HEK293 (cell line): ENCODE measurements at regions not wholly inside any gene's neighbourhood (a gene's known extent, or its start where the extent isn't known, plus 50 kb on each side); places are given as distances from the start of the nearest gene placed in this dataset.

Source experiments
- CTCF ChIP-seq: fragments of 450-650 bp; formaldehyde crosslinking; IDR thresholded peaks from 2 replicates; pipeline ENCODE4 v1.5.1; 2016; ENCODE audit warnings: missing biosample characterization, missing genetic modification characterization
- MEIS1 ChIP-seq: sonication (generic); formaldehyde crosslinking; IDR thresholded peaks from 2 replicates; pipeline ENCODE4 v1.8.1; 2022; ENCODE audit warnings: missing genetic modification reagents, mild to moderate bottlenecking, borderline replicate concordance
- SP7 ChIP-seq: fragments of 450-650 bp; formaldehyde crosslinking; IDR thresholded peaks from 2 replicates; pipeline ENCODE4 v1.5.1; 2016; ENCODE audit warnings: missing biosample characterization, missing genetic modification characterization
- TCF7L2 ChIP-seq: IDR thresholded peaks from 2 replicates; pipeline ENCODE4 v1.6.1; 2011; ENCODE audit warnings: low read depth, mild to moderate bottlenecking, inconsistent platforms, low read length, moderate library complexity, borderline replicate concordance
- YY2 ChIP-seq: fragments of 450-650 bp; formaldehyde crosslinking; IDR thresholded peaks from 2 replicates; pipeline ENCODE4 v1.5.1; 2016; ENCODE audit warnings: missing biosample characterization, missing genetic modification characterization
- ZNF37A ChIP-seq: fragments of 450-650 bp; IDR thresholded peaks from 2 replicates; pipeline ENCODE4 v1.5.1; 2018; ENCODE audit warnings: missing biosample characterization, missing genetic modification characterization
- ZNF530 ChIP-seq: fragments of 450-650 bp; formaldehyde crosslinking; IDR thresholded peaks from 2 replicates; pipeline ENCODE4 v1.5.1; 2016; ENCODE audit warnings: low read depth, missing biosample characterization, missing genetic modification characterization
- ZNF639 ChIP-seq: fragments of 450-650 bp; formaldehyde crosslinking; IDR thresholded peaks from 2 replicates; pipeline ENCODE4 v1.5.1; 2016; ENCODE audit warnings: missing biosample characterization, missing genetic modification characterization
- ZXDB ChIP-seq: fragments of 450-650 bp; formaldehyde crosslinking; IDR thresholded peaks from 2 replicates; pipeline ENCODE4 v1.5.1; 2016; ENCODE audit warnings: missing biosample characterization, missing genetic modification characterization

GRCh38 chr5:115465431-115465830, 79.1 kb downstream of the FEM1C start:
- TF ChIP-seq ZNF639 (tag by site-specific recombination) (no peak), CTCF (tag by site-specific recombination) (no peak), SP7 (tag by site-specific recombination) (no peak), TCF7L2 (no peak), ZXDB (tag by site-specific recombination) (no peak), YY2 (tag by site-specific recombination) (no peak), ZNF530 (tag by site-specific recombination) (no peak), ZNF37A (no peak), MEIS1 (CRISPR knock-in tag) (no peak)
